Lung (tissue), 11 donors: ENCODE measurements at regions not wholly inside any gene's neighbourhood (a gene's known extent, or its start where the extent isn't known, plus 50 kb on each side); places are given as distances from the start of the nearest gene placed in this dataset.
A peak's percentile ranks its signal among the peaks of the same experiment; 100 is the strongest.

Experiments used
- ATAC-seq: fragments of 200-7000 bp; cut with Tn5 transposase; one replicate; pipeline ENCODE4 v1.9.1; 2020; ENCODE audit warnings: moderate number of reproducible peaks; ENCODE audit not compliant: insufficient read depth, low FRiP score
- DNase-seq, 3 donors: peaks; one replicate each; pipeline ENCODE4 v3.0.0-alpha.2; 2013 to 2017
- H3K27ac ChIP-seq, 2 donors: one replicate each; pipeline ENCODE4 v1.5.1; 2013; ENCODE audit warnings: mild to moderate bottlenecking in 2 of 2, moderate library complexity in 2 of 2, control low read depth in 1 of 2, inconsistent platforms in 1 of 2, low read depth in 1 of 2, low read length in 1 of 2
- H3K27me3 ChIP-seq, 3 donors: one replicate each; pipeline ENCODE4 v1.5.1; 2013; ENCODE audit warnings: low read length in 2 of 3; ENCODE audit not compliant: control insufficient read depth in 3 of 3, insufficient read depth in 3 of 3
- H3K36me3 ChIP-seq, 4 donors: one replicate each; pipeline ENCODE4 v1.5.1; 2013; ENCODE audit warnings: low read length in 4 of 4, mild to moderate bottlenecking in 1 of 4, moderate library complexity in 1 of 4; ENCODE audit not compliant: control insufficient read depth in 4 of 4, insufficient read depth in 4 of 4
- H3K4me1 ChIP-seq, 5 donors: one replicate each; pipeline ENCODE4 v1.5.1; 2013; ENCODE audit warnings: low read length in 5 of 5, mild to moderate bottlenecking in 2 of 5, moderate library complexity in 1 of 5; ENCODE audit not compliant: control insufficient read depth in 5 of 5, insufficient read depth in 5 of 5
- H3K4me3 ChIP-seq: one replicate; pipeline ENCODE4 v1.5.1; 2013; ENCODE audit warnings: mild to moderate bottlenecking, control low read depth, moderate library complexity
- H3K9ac ChIP-seq, 2 donors: one replicate each; pipeline ENCODE4 v1.5.1; 2013; ENCODE audit warnings: low read length in 2 of 2, control low read depth in 1 of 2; ENCODE audit not compliant: insufficient read depth in 1 of 2
- H3K9me3 ChIP-seq, 4 donors: one replicate each; pipeline ENCODE4 v1.5.1; 2013; ENCODE audit warnings: low read length in 3 of 4, mild to moderate bottlenecking in 1 of 4, moderate library complexity in 1 of 4; ENCODE audit not compliant: control insufficient read depth in 4 of 4, insufficient read depth in 3 of 4
- whole genome bisulfite sequencing, 2 donors: extraction: QIAGEN DNeasy Blood & Tissue Kit; methylation state at CpG; one replicate each; pipeline ENCODE4 v1.1.7; 2013; 5-methylcytosine and 5-hydroxymethylcytosine counted together
- TF ChIP-seq, protein P1 (sequence below): IDR thresholded peaks from 2 replicates; pipeline ENCODE4 v1.5.1; 2012; ENCODE audit warnings: mild to moderate bottlenecking; ENCODE audit errors: control extremely low read depth, extremely low read depth
- donor health status: control.
- donor health status: control.
- donor health status: Bipolar disorder and iron deficiency.
- donor health status: healthy.
- donor health status: DM: yes; HTN: yes; CAD: no.

DNA sequence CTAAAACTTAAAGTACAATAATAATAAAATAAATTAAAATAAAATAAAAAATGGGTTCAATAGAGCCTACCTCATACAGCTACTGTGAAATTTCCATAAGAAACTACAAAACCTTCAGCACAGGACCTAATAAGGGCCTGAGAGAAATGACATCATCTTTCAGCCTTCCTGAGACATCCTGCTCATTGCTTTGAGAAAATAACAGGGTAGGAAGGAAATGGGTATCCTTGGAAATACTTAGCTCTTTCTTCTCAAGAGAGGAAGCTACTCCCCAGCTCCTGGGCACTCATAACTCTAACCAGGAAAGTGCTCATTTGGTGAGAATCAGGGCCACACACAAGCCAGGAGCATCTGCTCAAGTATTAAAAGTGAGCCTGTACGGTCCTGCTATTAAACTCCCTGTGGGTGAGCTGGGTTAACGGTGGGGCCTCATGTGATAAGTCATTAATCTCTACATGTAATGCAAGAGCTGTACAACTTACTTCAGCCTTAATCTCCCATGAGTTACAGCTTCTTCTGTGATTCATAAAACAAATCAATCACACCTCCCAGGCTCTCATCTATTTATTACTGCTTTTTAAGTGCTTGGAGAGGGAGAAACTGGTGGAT lies 141.4 kb downstream of the MAFB start:
- Histone ChIP-seq H3K9ac (no peak overlapping the region), H3K27me3 (no peaks in the 10 kb centered on the region), H3K4me3 (no peak overlapping the region), H3K27ac (no peak overlapping the region), H3K36me3 (no peaks in the 10 kb centered on the region), H3K4me1 (peaks cover 0 to 5% (median 2%) of the 10 kb centered on the region in 5 donors), H3K9me3 (peaks cover 0 to 3% (median 0%) of the 10 kb centered on the region in 4 donors)
- DNase-seq (peak in 1 of 3 donors; percentile 5), ATAC-seq (no peak)
- TF ChIP-seq, protein P1, sequence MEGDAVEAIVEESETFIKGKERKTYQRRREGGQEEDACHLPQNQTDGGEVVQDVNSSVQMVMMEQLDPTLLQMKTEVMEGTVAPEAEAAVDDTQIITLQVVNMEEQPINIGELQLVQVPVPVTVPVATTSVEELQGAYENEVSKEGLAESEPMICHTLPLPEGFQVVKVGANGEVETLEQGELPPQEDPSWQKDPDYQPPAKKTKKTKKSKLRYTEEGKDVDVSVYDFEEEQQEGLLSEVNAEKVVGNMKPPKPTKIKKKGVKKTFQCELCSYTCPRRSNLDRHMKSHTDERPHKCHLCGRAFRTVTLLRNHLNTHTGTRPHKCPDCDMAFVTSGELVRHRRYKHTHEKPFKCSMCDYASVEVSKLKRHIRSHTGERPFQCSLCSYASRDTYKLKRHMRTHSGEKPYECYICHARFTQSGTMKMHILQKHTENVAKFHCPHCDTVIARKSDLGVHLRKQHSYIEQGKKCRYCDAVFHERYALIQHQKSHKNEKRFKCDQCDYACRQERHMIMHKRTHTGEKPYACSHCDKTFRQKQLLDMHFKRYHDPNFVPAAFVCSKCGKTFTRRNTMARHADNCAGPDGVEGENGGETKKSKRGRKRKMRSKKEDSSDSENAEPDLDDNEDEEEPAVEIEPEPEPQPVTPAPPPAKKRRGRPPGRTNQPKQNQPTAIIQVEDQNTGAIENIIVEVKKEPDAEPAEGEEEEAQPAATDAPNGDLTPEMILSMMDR = no peak
- 44 to 51% methylated on average over 2 of the region's 2 CpGs for WGBS, 2 donors

DNA sequence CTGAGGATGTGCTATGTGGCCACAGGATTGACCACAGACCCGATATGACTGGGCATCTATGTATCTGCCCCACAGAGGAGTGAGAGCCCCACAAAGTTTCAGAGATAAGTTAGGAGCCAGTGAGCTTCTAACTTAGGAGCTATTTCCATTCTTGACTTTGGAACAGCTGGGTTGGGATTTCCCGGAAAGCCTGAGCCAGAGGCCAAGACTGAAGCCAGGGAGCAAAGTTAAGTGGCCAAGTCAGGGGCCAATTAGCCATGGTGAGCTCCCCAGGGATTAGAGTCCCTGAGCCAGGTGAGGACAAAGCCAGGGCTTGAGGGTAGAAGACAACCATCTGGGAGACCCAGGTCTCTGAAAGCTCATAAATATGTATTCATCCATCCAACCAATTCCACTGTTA lies 143.6 kb downstream of the MAFB start:
- no peak overlapping the region for H3K4me3 ChIP-seq
- DNase-seq = no peak
- 85 to 94% methylated on average over 2 of the region's 2 CpGs for WGBS, 2 donors
- no peaks in the 10 kb centered on the region for H3K36me3 ChIP-seq
- ATAC-seq = no peak
- no peak overlapping the region for H3K9ac ChIP-seq
- no peaks in the 10 kb centered on the region for H3K9me3 ChIP-seq
- H3K4me1 ChIP-seq = peaks cover 0 to 2% (median 0%) of the 10 kb centered on the region in 5 donors
- H3K27me3 ChIP-seq = peaks cover 0 to 2% (median 0%) of the 10 kb centered on the region in 3 donors
- TF ChIP-seq, protein P1 = no peak
- H3K27ac ChIP-seq = no peak overlapping the region

DNA sequence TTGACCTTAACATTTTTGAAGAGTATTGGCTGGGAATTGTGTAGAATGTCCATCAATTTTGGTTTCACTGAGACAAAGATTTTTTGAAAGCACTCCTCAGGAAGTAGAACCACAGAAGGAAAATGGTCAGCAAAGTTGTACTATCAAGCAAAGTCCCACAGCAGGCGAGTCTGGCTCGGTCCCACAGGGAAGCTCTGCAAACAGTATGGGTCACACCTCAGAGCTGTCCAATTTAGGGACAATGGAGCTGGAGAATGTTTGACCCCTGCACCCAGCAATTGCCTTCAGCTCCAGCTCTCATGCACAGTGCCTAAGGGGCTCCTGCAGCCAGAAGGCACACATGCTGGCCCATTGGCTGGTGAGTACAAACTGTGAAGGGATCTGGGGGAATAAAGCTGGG lies 147.0 kb downstream of the MAFB start:
- Histone ChIP-seq H3K9me3 (no peaks in the 10 kb centered on the region), H3K27ac (no peak overlapping the region), H3K4me3 (no peak overlapping the region), H3K27me3 (peaks cover 0 to 2% (median 0%) of the 10 kb centered on the region in 3 donors), H3K36me3 (no peaks in the 10 kb centered on the region), H3K9ac (no peak overlapping the region), H3K4me1 (peaks cover 0 to 2% (median 0%) of the 10 kb centered on the region in 5 donors)
- no peak for ATAC-seq
- 73 to 89% methylated on average over 2 of the region's 2 CpGs for WGBS, 2 donors
- no peak for DNase-seq
- TF ChIP-seq, protein P1 = no peak

DNA sequence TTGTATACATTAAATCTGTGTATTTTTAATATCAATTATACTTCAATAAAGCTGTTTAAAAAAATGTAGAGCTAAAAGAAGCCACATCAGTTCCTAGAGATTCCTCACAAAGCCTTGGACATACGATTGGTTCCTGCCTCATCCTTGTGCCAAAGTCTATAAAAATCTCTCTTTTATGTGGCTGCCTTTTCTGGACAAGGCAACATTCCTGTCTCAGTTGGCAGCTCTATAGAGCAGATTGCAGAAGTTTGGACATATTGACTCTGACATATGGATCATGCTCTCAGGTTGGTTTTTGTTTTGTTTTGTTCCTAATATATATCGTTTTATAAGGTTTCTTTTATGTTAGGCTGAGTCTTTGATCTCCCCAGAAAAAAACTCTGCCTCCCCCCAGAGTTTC lies 148.9 kb downstream of the MAFB start:
- ATAC-seq = no peak

More for the DNA sequence above, 148.9 kb downstream of the MAFB start:
- no peak for DNase-seq
- H3K4me3 ChIP-seq = no peak overlapping the region
- no peaks in the 10 kb centered on the region for H3K9me3 ChIP-seq
- no peaks in the 10 kb centered on the region for H3K36me3 ChIP-seq
- WGBS, 2 donors = 64 to 75% methylated on average over 2 of the region's 2 CpGs
- H3K9ac ChIP-seq = no peak overlapping the region
- peaks cover 0 to 2% (median 0%) of the 10 kb centered on the region in 5 donors for H3K4me1 ChIP-seq
- H3K27ac ChIP-seq = no peak overlapping the region
- TF ChIP-seq, protein P1 = no peak
- peaks cover 0 to 2% (median 0%) of the 10 kb centered on the region in 3 donors for H3K27me3 ChIP-seq
